WTC11 (cell line): ENCODE measurements at regions not wholly inside any gene's neighbourhood (a gene's known extent, or its start where the extent isn't known, plus 50 kb on each side); places are given as distances from the start of the nearest gene placed in this dataset.

ENCODE experiments used
- ATAC-seq: fragments of 200-7000 bp; cut with Tn5 transposase; 2 replicates; pipeline ENCODE4 v1.10.0; 2021; ENCODE audit warnings: mild to moderate bottlenecking, moderate library complexity
- CTCF ChIA-PET: fragments of 300-600 bp; sonication (Branson Sonifier 250); formaldehyde crosslinking; loops from one replicate; lab custom pipeline; 2021; ENCODE audit warnings: antibody characterized with exemption; lab: Charles Lee
- POLR2A ChIA-PET: fragments of 350-600 bp; sonication (Branson Sonifier 250); formaldehyde crosslinking; loops from one replicate; lab custom pipeline; 2021; ENCODE audit warnings: antibody characterized with exemption; lab: Charles Lee
- DNase-seq: peaks from one replicate; pipeline ENCODE4 v3.0.0; 2021; ENCODE audit warnings: low spot score
- H3K27ac Mint-ChIP-seq: 2 replicates; pipeline ENCODE4 v1.8.0; 2021; ENCODE audit warnings: mixed read lengths
- H3K27me3 Mint-ChIP-seq: 2 replicates; pipeline ENCODE4 v1.8.0; 2021; ENCODE audit warnings: low read depth, mild to moderate bottlenecking, moderate library complexity, mixed read lengths
- H3K36me3 Mint-ChIP-seq: 2 replicates; pipeline ENCODE4 v1.8.0; 2021; ENCODE audit warnings: mixed read lengths
- H3K4me1 Mint-ChIP-seq: 2 replicates; pipeline ENCODE4 v1.8.0; 2022; ENCODE audit warnings: mixed read lengths
- H3K4me3 Mint-ChIP-seq: 2 replicates; pipeline ENCODE4 v1.8.0; 2021; ENCODE audit warnings: mild to moderate bottlenecking, moderate library complexity, mixed read lengths
- H3K9me3 Mint-ChIP-seq: 2 replicates; pipeline ENCODE4 v1.8.0; 2021; ENCODE audit warnings: mixed read lengths
- ATF6 ChIP-seq: sonication (generic); formaldehyde crosslinking; IDR thresholded peaks from 2 replicates; pipeline ENCODE4 v1.8.1; 2023; ENCODE audit warnings: mild to moderate bottlenecking, missing genetic modification reagents
- CREM ChIP-seq: sonication (generic); formaldehyde crosslinking; IDR thresholded peaks from 2 replicates; pipeline ENCODE4 v1.8.1; 2022; ENCODE audit warnings: mild to moderate bottlenecking, missing genetic modification reagents, moderate library complexity
- ERG ChIP-seq: fragments of 250-450 bp; sonication (Bioruptor Pico); IDR thresholded peaks from 2 replicates; pipeline ENCODE4 v1.8.0; 2021; ENCODE audit warnings: mild to moderate bottlenecking
- ETV6 ChIP-seq: sonication (generic); formaldehyde crosslinking; IDR thresholded peaks from 2 replicates; pipeline ENCODE4 v1.8.1; 2022; ENCODE audit warnings: mild to moderate bottlenecking, missing genetic modification reagents
- FOXP4 ChIP-seq: sonication (generic); formaldehyde crosslinking; IDR thresholded peaks from 2 replicates; pipeline ENCODE4 v1.8.0; 2022; ENCODE audit warnings: mild to moderate bottlenecking, missing genetic modification reagents
- GTF2I ChIP-seq: fragments of 250-450 bp; sonication (Bioruptor Pico); conservative IDR thresholded peaks from 2 replicates; pipeline ENCODE4 v1.4.0; 2021; ENCODE audit warnings: mild to moderate bottlenecking
- HMGXB4 ChIP-seq: sonication (generic); formaldehyde crosslinking; IDR thresholded peaks from 2 replicates; pipeline ENCODE4 v1.8.1; 2023; ENCODE audit warnings: mild to moderate bottlenecking, moderate library complexity, missing genetic modification reagents
- IRF1 ChIP-seq: sonication (generic); formaldehyde crosslinking; IDR thresholded peaks from 2 replicates; pipeline ENCODE4 v1.8.0; 2023; ENCODE audit warnings: missing genetic modification reagents
- PRRX2 ChIP-seq: fragments of 250-450 bp; sonication (Bioruptor Pico); IDR thresholded peaks from 2 replicates; pipeline ENCODE4 v1.8.0; 2021; ENCODE audit warnings: mild to moderate bottlenecking
- SOX15 ChIP-seq: fragments of 250-450 bp; sonication (Bioruptor Pico); IDR thresholded peaks from 2 replicates; pipeline ENCODE4 v1.9.0; 2021; ENCODE audit warnings: mild to moderate bottlenecking
- TEAD1 ChIP-seq: sonication (generic); formaldehyde crosslinking; IDR thresholded peaks from 2 replicates; pipeline ENCODE4 v1.8.0; 2022; ENCODE audit warnings: mild to moderate bottlenecking, missing genetic modification reagents
- USF2 ChIP-seq: sonication (generic); formaldehyde crosslinking; IDR thresholded peaks from 2 replicates; pipeline ENCODE4 v1.8.1; 2023; ENCODE audit warnings: mild to moderate bottlenecking, missing genetic modification reagents, moderate library complexity
- ZNF121 ChIP-seq: sonication (generic); formaldehyde crosslinking; IDR thresholded peaks from 2 replicates; pipeline ENCODE4 v1.8.0; 2023; ENCODE audit warnings: missing genetic modification reagents
- ZNF263 ChIP-seq: sonication (generic); formaldehyde crosslinking; IDR thresholded peaks from 2 replicates; pipeline ENCODE4 v1.8.1; 2022; ENCODE audit warnings: low read depth, mild to moderate bottlenecking, moderate library complexity, missing genetic modification reagents
- ZNF317 ChIP-seq: sonication (generic); formaldehyde crosslinking; IDR thresholded peaks from 2 replicates; pipeline ENCODE4 v1.8.1; 2023; ENCODE audit warnings: low read depth, mild to moderate bottlenecking, moderate library complexity, missing genetic modification reagents, borderline replicate concordance
- ZNF512 ChIP-seq: sonication (generic); formaldehyde crosslinking; IDR thresholded peaks from 2 replicates; pipeline ENCODE4 v1.8.1; 2022; ENCODE audit warnings: missing genetic modification reagents, borderline replicate concordance

- H3K27me3 Mint-ChIP-seq = peaks cover 19% of the 10 kb centered on the region
- POLR2A ChIA-PET = no interaction called here
- peaks cover 15% of the 10 kb centered on the region for H3K4me1 Mint-ChIP-seq
- no peak overlapping the region for H3K27ac Mint-ChIP-seq
- no peak for ATAC-seq
- TF ChIP-seq ZNF263 (CRISPR knock-in tag) (no peak), TEAD1 (no peak), HMGXB4 (CRISPR knock-in tag) (no peak), ZNF121 (no peak)
- CTCF ChIA-PET = no interaction called here
- no peaks in the 10 kb centered on the region for H3K9me3 Mint-ChIP-seq
- no peak overlapping the region for H3K4me3 Mint-ChIP-seq
- no peaks in the 10 kb centered on the region for H3K36me3 Mint-ChIP-seq
- DNase-seq = no peak
These were observed 153.5 kb upstream of the SIX2 start for GRCh38 chr2:45162711-45163110.

- Mint-ChIP-seq H3K4me1 (peaks cover 6% of the 10 kb centered on the region), H3K36me3 (no peaks in the 10 kb centered on the region)
- POLR2A ChIA-PET = no interaction called here
- no peak for TF ChIP-seq ETV6 (CRISPR knock-in tag)
- TF ChIP-seq GTF2I (CRISPR knock-in tag) = no peak
- no peak for TF ChIP-seq ZNF317 (CRISPR knock-in tag)
- TF ChIP-seq IRF1 (CRISPR knock-in tag) = no peak
- TF ChIP-seq, all 79 proteins: peak for 0
- CTCF ChIA-PET = interaction anchor here (1.8 kb wide), 1 partner anchor 143 kb away, joined by 5 read pairs; no protein-coding TSS in a partner anchor
- H3K9me3 Mint-ChIP-seq = peaks cover under 1% of the 10 kb centered on the region; the same call in 1 of the 2 replicates
- H3K4me3 Mint-ChIP-seq = no peak overlapping the region
- no peak for DNase-seq
- peaks cover 2% of the 10 kb centered on the region for H3K27me3 Mint-ChIP-seq
- H3K27ac Mint-ChIP-seq = no peak overlapping the region
- no peak for ATAC-seq
These were observed 147.4 kb upstream of the SIX2 start for GRCh38 chr2:45156605-45157004.

GRCh38 chr2:45154606-45155155 is 145.4 kb upstream of the SIX2 start:
- peaks cover 4% of the 10 kb centered on the region; the same call in 1 of the 2 replicates for H3K36me3 Mint-ChIP-seq
- no peak overlapping the region for H3K4me3 Mint-ChIP-seq
- H3K9me3 Mint-ChIP-seq = peaks cover 19% of the 10 kb centered on the region
- H3K4me1 Mint-ChIP-seq = peaks cover 6% of the 10 kb centered on the region
- H3K27ac Mint-ChIP-seq = no peak overlapping the region
- no peak for DNase-seq
- no peak for ATAC-seq
- ChIA-PET POLR2A (no interaction called here), CTCF (interaction anchor here (1.0 kb wide), 1 partner anchor 173 kb away, joined by 3 read pairs; no protein-coding TSS in a partner anchor)
- H3K27me3 Mint-ChIP-seq = peaks cover 11% of the 10 kb centered on the region
- TF ChIP-seq GTF2I (CRISPR knock-in tag) (no peak), ZNF512 (CRISPR knock-in tag) (peak; percentile 88; the same call in 1 of the 2 replicates), SOX15 (CRISPR knock-in tag) (no peak), ERG (CRISPR knock-in tag) (no peak)

- no peak overlapping the region for H3K4me3 Mint-ChIP-seq
- DNase-seq = no peak
- H3K36me3 Mint-ChIP-seq = peaks cover 4% of the 10 kb centered on the region; the same call in 1 of the 2 replicates
- H3K27ac Mint-ChIP-seq = no peak overlapping the region
- H3K9me3 Mint-ChIP-seq = peaks cover 23% of the 10 kb centered on the region
- no peak for ATAC-seq
- H3K27me3 Mint-ChIP-seq = peaks cover 11% of the 10 kb centered on the region
- H3K4me1 Mint-ChIP-seq = peaks cover 6% of the 10 kb centered on the region
- CTCF ChIA-PET = no interaction called here
- POLR2A ChIA-PET = no interaction called here
- no peak for TF ChIP-seq ATF6 (CRISPR knock-in tag)
- TF ChIP-seq USF2 (CRISPR knock-in tag) = no peak
- TF ChIP-seq PRRX2 (CRISPR knock-in tag) = no peak
- no peak for TF ChIP-seq CREM (CRISPR knock-in tag)
- TF ChIP-seq FOXP4 (CRISPR knock-in tag) = no peak
These were observed 144.9 kb upstream of the SIX2 start for GRCh38 chr2:45154144-45154543.
